Gastrocnemius medialis (tissue), 4 donors: ENCODE measurements at regions not wholly inside any gene's neighbourhood (a gene's known extent, or its start where the extent isn't known, plus 50 kb on each side); places are given as distances from the start of the nearest gene placed in this dataset.

Source experiments
- ATAC-seq, 2 donors: fragments of 150-250 bp; one replicate each; pipeline ENCODE4 v1.9.1; 2016
- DNase-seq, 2 donors: peaks; one replicate each; pipeline ENCODE4 v3.0.0-alpha.2; 2019
- H3K27ac ChIP-seq, 4 donors: fragments of 200-600 bp; sonication (generic); 1 replicate in 1 of 4; 2 replicates in 3 of 4; pipeline ENCODE4 v1.5.1; 2016 to 2018; ENCODE audit warnings: mild to moderate bottlenecking in 2 of 4, moderate library complexity in 1 of 4
- H3K27me3 ChIP-seq, 3 donors: fragments of 200-600 bp; sonication (generic) in 2 of 3; 1 replicate in 1 of 3; 2 replicates in 2 of 3; pipeline versions ENCODE4 v1.5.1 to v1.6.0; 2016 to 2019; ENCODE audit warnings: mild to moderate bottlenecking in 1 of 3, moderate library complexity in 1 of 3
- H3K36me3 ChIP-seq, 2 donors: fragments of 200-600 bp; sonication (generic) in 1 of 2; one replicate each; pipeline ENCODE4 v1.5.1; 2017 to 2018
- H3K4me1 ChIP-seq, 2 donors: fragments of 200-600 bp; sonication (generic) in 1 of 2; one replicate each; pipeline ENCODE4 v1.5.1; 2016 to 2017; ENCODE audit warnings: mild to moderate bottlenecking in 2 of 2
- H3K4me3 ChIP-seq, 4 donors: fragments of 200-600 bp; sonication (generic) in 3 of 4; 1 replicate in 1 of 4; 2 replicates in 3 of 4; pipeline ENCODE4 v1.5.1; 2016 to 2019; ENCODE audit warnings: mild to moderate bottlenecking in 2 of 4
- H3K9me3 ChIP-seq, 3 donors: fragments of 200-600 bp; sonication (generic) in 2 of 3; 1 replicate in 1 of 3; 2 replicates in 2 of 3; pipeline ENCODE4 v1.5.1; 2016 to 2019
- CTCF ChIP-seq, 5 experiments: fragments of 450-650 bp in 3 of 5; fragments of 200-600 bp in 2 of 5; sonication (generic) in 2 of 5; IDR thresholded peaks in 4 of 5; conservative IDR thresholded peaks in 1 of 5; 1 replicate in 4 of 5; 2 replicates in 1 of 5; pipeline ENCODE4 v1.5.1; 2016 to 2019; ENCODE audit warnings: antibody characterized with exemption in 5 of 5, mild to moderate bottlenecking in 3 of 5, moderate library complexity in 3 of 5
- POLR2A ChIP-seq, 2 donors: fragments of 450-650 bp; IDR thresholded peaks; one replicate each; pipeline ENCODE4 v1.6.1; 2017; ENCODE audit warnings: antibody characterized with exemption in 2 of 2, mild to moderate bottlenecking in 2 of 2, moderate library complexity in 2 of 2
- in situ Hi-C, 4 donors: fragments of 200-750 bp; cut with MboI; loops; one replicate each; pipeline versions ENCODE4 v1.15.0 to v1.8.0; 2017; ENCODE audit warnings: low sequenced_read_pairs in 4 of 4
- intact Hi-C: fragments of 100-400 bp; cut with DNase I; formaldehyde crosslinking; loops from one replicate; pipeline ENCODE4 v1.15.1; 2023; ENCODE audit warnings: low total_unique reads

DNA sequence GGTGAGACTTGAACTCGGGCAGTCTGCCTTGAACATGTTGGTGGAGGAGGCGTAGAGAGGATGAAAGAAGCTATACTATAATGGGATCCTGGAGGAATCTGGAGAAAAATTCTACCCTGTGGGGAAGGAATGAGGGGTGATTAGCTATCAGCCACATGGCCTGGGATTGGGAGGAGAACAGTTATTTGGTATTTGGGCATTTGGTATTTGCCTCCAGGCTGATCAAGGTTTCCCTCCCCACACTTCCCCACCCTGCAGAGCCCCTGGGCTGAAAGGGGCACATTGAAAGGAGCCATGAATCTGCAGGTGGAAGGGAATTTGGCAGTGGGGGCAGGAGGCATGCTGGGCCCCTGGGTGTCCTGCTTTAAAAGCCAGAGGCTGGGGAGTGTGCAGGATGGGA lies 235.3 kb downstream of the INHBA start:
- ATAC-seq, result no peak
- no peak for DNase-seq
- H3K4me1 ChIP-seq, result no peaks in the 10 kb centered on the region
- TF ChIP-seq POLR2A (IDR thresholded peaks at IDR 0.05), result no peak
- TF ChIP-seq CTCF (IDR thresholded peaks at IDR 0.05 in 4 of 5, conservative IDR thresholded peaks at IDR 0.05 in 1 of 5), result no peak
- H3K36me3 ChIP-seq, result no peaks in the 10 kb centered on the region
- H3K27ac ChIP-seq, result no peak overlapping the region
- no peaks in the 10 kb centered on the region for H3K27me3 ChIP-seq
- in situ Hi-C loops, result no loop called here
- no peaks in the 10 kb centered on the region for H3K9me3 ChIP-seq
- intact Hi-C loops, result no loop called here
- H3K4me3 ChIP-seq, result no peak overlapping the region

GRCh38 chr7:41466760-41467384 lies 236.0 kb downstream of the INHBA start:
- intact Hi-C loops, result no loop called here
- Histone ChIP-seq H3K9me3 (no peaks in the 10 kb centered on the region), H3K27me3 (no peaks in the 10 kb centered on the region), H3K36me3 (no peaks in the 10 kb centered on the region), H3K4me3 (no peak overlapping the region), H3K4me1 (no peaks in the 10 kb centered on the region), H3K27ac (no peak overlapping the region)
- TF ChIP-seq POLR2A (IDR thresholded peaks at IDR 0.05) (no peak), CTCF (IDR thresholded peaks at IDR 0.05 in 4 of 5, conservative IDR thresholded peaks at IDR 0.05 in 1 of 5) (no peak)
- in situ Hi-C loops, result no loop called here
- DNase-seq (no peak), ATAC-seq (no peak)

DNA sequence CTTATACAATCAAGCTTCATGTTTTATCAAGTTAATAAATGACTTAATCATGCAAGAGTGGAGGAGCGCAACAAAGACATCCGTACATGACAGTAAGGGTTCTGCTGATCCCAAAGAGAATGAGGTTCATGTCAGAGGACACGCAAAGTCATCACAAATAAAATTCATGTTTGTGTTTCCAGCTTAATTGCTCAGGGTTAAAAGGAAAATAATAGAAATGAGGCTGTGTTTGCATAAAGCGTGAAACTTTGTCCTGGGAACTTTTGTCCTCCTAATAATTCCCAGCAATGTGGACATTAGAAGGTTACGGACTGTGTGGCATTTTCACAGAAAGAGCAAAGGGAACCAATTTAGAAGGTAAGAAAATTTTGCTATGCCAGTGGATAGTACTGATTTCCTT lies 237.3 kb downstream of the INHBA start:
- H3K4me1 ChIP-seq, result no peaks in the 10 kb centered on the region
- TF ChIP-seq POLR2A (IDR thresholded peaks at IDR 0.05), result no peak
- TF ChIP-seq CTCF (IDR thresholded peaks at IDR 0.05 in 4 of 5, conservative IDR thresholded peaks at IDR 0.05 in 1 of 5), result no peak
- no peaks in the 10 kb centered on the region for H3K27me3 ChIP-seq
- in situ Hi-C loops, result no loop called here
- ATAC-seq (no peak), DNase-seq (no peak)
- H3K27ac ChIP-seq, result no peak overlapping the region
- no peak overlapping the region for H3K4me3 ChIP-seq
- intact Hi-C loops, result loop anchor here (1.0 kb wide), 1 partner anchor 10 kb away; no protein-coding TSS in a partner anchor
- H3K9me3 ChIP-seq, result no peaks in the 10 kb centered on the region
- H3K36me3 ChIP-seq, result no peaks in the 10 kb centered on the region

DNA sequence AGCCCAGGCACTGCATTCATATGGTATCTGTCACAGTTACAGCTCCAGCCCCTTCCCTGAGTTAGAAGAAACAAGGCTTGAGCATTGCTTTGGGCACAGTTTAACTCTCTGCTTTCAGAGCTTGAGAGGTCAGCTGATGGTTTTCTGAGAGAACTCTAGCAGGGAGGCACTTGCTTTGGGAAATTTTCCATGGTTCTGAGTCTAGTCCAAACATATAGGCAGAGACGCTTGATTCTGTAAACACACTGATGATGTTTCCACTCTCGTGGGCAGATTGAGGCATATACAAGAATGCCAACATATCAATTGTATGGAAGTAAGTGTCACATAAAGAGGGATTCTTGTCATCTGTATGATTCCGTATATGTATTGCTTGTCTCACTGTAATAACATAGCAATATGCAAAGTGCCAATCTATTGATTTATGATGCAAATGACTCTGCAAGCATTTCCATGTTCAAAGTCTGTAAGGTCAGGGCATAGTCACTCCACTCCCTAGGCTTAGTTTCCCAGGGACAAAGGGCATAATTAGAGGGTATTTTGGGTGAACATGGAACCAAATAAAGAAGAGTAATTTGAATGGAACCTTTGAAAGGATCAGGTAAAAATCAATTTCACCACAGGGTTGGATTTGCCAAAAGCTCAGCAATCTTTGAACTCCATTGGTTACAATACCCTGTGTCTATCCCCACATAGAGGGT lies 239.0 kb downstream of the INHBA start:
- Histone ChIP-seq H3K36me3 (no peaks in the 10 kb centered on the region), H3K9me3 (no peaks in the 10 kb centered on the region), H3K27me3 (no peaks in the 10 kb centered on the region), H3K4me3 (no peak overlapping the region), H3K4me1 (no peaks in the 10 kb centered on the region), H3K27ac (no peak overlapping the region)
- ATAC-seq, result no peak
- intact Hi-C loops, result no loop called here
- no peak for DNase-seq
- TF ChIP-seq POLR2A (IDR thresholded peaks at IDR 0.05) (no peak), CTCF (IDR thresholded peaks at IDR 0.05 in 4 of 5, conservative IDR thresholded peaks at IDR 0.05 in 1 of 5) (no peak)
- in situ Hi-C loops, result no loop called here
